BLaER1 treated with 17β-estradiol and CSF1 and Interleukin-3, amounts not matched to agents 10 nM and 100 nM (cell line): ENCODE measurements at regions not wholly inside any gene's neighbourhood (a gene's known extent, or its start where the extent isn't known, plus 50 kb on each side); places are given as distances from the start of the nearest gene placed in this dataset.
"Not testable (repeated sequence)": the region's sequence is repeated elsewhere in the genome, so short reads cannot be mapped to it uniquely, and the experiment has no call there.

Experiments
- H3K27ac ChIP-seq, 11 experiments: shearing (Covaris generic); formaldehyde crosslinking; 2 replicates each; pipeline ENCODE4 v1.8.1; 2022
- H3K27me3 ChIP-seq, 11 experiments: shearing (Covaris generic); formaldehyde crosslinking; 2 replicates each; pipeline ENCODE4 v1.8.1; 2022
- H3K36me3 ChIP-seq, 11 experiments: shearing (Covaris generic); formaldehyde crosslinking; 2 replicates each; pipeline ENCODE4 v1.8.1; 2022
- H3K4me1 ChIP-seq, 10 experiments: shearing (Covaris generic); formaldehyde crosslinking; 2 replicates each; pipeline ENCODE4 v1.8.1; 2022
- H3K4me2 ChIP-seq, 11 experiments: shearing (Covaris generic); formaldehyde crosslinking; 2 replicates each; pipeline ENCODE4 v1.8.1; 2022
- H3K4me3 ChIP-seq, 10 experiments: shearing (Covaris generic); formaldehyde crosslinking; 2 replicates each; pipeline ENCODE4 v1.8.1; 2022
- H3K9ac ChIP-seq, 11 experiments: shearing (Covaris generic); formaldehyde crosslinking; 2 replicates each; pipeline ENCODE4 v1.8.1; 2022
- H3K9me3 ChIP-seq, 11 experiments: shearing (Covaris generic); formaldehyde crosslinking; replicated peaks in 1 of 11; 2 replicates each; pipeline ENCODE4 v1.8.1; 2022
- H4K20me1 ChIP-seq, 11 experiments: shearing (Covaris generic); formaldehyde crosslinking; 2 replicates each; pipeline ENCODE4 v1.8.1; 2022
- Cebpa-rat ChIP-seq, 11 experiments: shearing (Covaris generic); IDR thresholded peaks; 2 replicates each; pipeline ENCODE4 v1.8.1; 2022

GRCh38 chr9:2377834-2378233 is 243.8 kb upstream of the VLDLR start:
- H3K4me2 ChIP-seq = no peak overlapping the region
- H3K36me3 ChIP-seq = no peaks in the 10 kb centered on the region; a peak in 1 of 22 replicates
- H3K27ac ChIP-seq = no peak overlapping the region
- no peaks in the 10 kb centered on the region for H4K20me1 ChIP-seq
- no peak for TF ChIP-seq Cebpa-rat (IDR thresholded peaks at IDR 0.05)
- H3K9ac ChIP-seq = no peak overlapping the region
- H3K27me3 ChIP-seq = no peaks in the 10 kb centered on the region
- peaks cover 27 to 32% (median 29%) of the 10 kb centered on the region in 11 experiments; a peak in 21 of 22 replicates for H3K9me3 ChIP-seq
- no peaks in the 10 kb centered on the region for H3K4me1 ChIP-seq
- no peak overlapping the region for H3K4me3 ChIP-seq

- Histone ChIP-seq H3K9ac (no peak overlapping the region), H3K4me1 (no peaks in the 10 kb centered on the region)
These were observed 243.3 kb upstream of the VLDLR start for GRCh38 chr9:2378266-2378665.

GRCh38 chr9:2378816-2379215 is 242.8 kb upstream of the VLDLR start:
- no peak overlapping the region for H3K27ac ChIP-seq
- no peak overlapping the region for H3K9ac ChIP-seq
- no peak for TF ChIP-seq Cebpa-rat (IDR thresholded peaks at IDR 0.05)
- no peak overlapping the region for H3K4me2 ChIP-seq
- no peaks in the 10 kb centered on the region; a peak in 1 of 22 replicates for H3K36me3 ChIP-seq
- no peak overlapping the region for H3K4me3 ChIP-seq
- no peaks in the 10 kb centered on the region for H3K27me3 ChIP-seq
- H3K9me3 ChIP-seq = peaks cover 18 to 25% (median 22%) of the 10 kb centered on the region in 11 experiments; a peak in 21 of 22 replicates
- no peaks in the 10 kb centered on the region for H3K4me1 ChIP-seq
- no peaks in the 10 kb centered on the region for H4K20me1 ChIP-seq

More at GRCh38 chr9:2378266-2378665, 243.3 kb upstream of the VLDLR start:
- peaks cover 23 to 28% (median 27%) of the 10 kb centered on the region in 11 experiments; a peak in 21 of 22 replicates for H3K9me3 ChIP-seq
- TF ChIP-seq Cebpa-rat (IDR thresholded peaks at IDR 0.05) = no peak
- H3K27me3 ChIP-seq = no peaks in the 10 kb centered on the region
- H4K20me1 ChIP-seq = no peaks in the 10 kb centered on the region
- H3K27ac ChIP-seq = no peak overlapping the region
- no peak overlapping the region for H3K4me3 ChIP-seq
- no peak overlapping the region for H3K4me2 ChIP-seq
- no peaks in the 10 kb centered on the region; a peak in 1 of 22 replicates for H3K36me3 ChIP-seq

- no peak overlapping the region for H3K4me2 ChIP-seq
- H3K9ac ChIP-seq = no peak overlapping the region
- peaks cover 0 to 8% (median 0%) of the 10 kb centered on the region in 10 experiments; a peak in 6 of 20 replicates for H3K4me1 ChIP-seq
- H3K36me3 ChIP-seq = 0 out of 22 replicates have a peak, but pooled peaks cover 0 to 3% (median 0%) of the 10 kb centered on the region in 11 experiments
- H3K4me3 ChIP-seq = no peak overlapping the region
- H3K27ac ChIP-seq = no peak overlapping the region
- H3K27me3 ChIP-seq = no peaks in the 10 kb centered on the region
- H4K20me1 ChIP-seq = no peaks in the 10 kb centered on the region
- TF ChIP-seq Cebpa-rat (IDR thresholded peaks at IDR 0.05) = no peak
- H3K9me3 ChIP-seq = peaks cover 7 to 20% (median 15%) of the 10 kb centered on the region in 11 experiments; a peak in 21 of 22 replicates
These were observed 236.8 kb upstream of the VLDLR start for GRCh38 chr9:2384741-2385140.

GRCh38 chr9:2385746-2386145 is 235.8 kb upstream of the VLDLR start:
- H3K4me1 ChIP-seq = peaks cover 0 to 13% (median 0%) of the 10 kb centered on the region in 10 experiments; a peak in 6 of 20 replicates
- no peak overlapping the region for H3K27ac ChIP-seq

GRCh38 chr9:2386566-2386965 is 235.0 kb upstream of the VLDLR start:
- H3K4me1 ChIP-seq = peaks cover 0 to 13% (median 0%) of the 10 kb centered on the region in 10 experiments; a peak in 6 of 20 replicates
- no peaks in the 10 kb centered on the region for H3K27me3 ChIP-seq
- peaks cover 7 to 24% (median 15%) of the 10 kb centered on the region in 11 experiments; a peak in 21 of 22 replicates for H3K9me3 ChIP-seq
- no peak overlapping the region for H3K4me2 ChIP-seq
- no peak overlapping the region for H3K4me3 ChIP-seq
- 0 out of 22 replicates have a peak, but pooled peaks cover 0 to 3% (median 0%) of the 10 kb centered on the region in 11 experiments for H3K36me3 ChIP-seq
- TF ChIP-seq Cebpa-rat (IDR thresholded peaks at IDR 0.05) = no peak
- no peaks in the 10 kb centered on the region for H4K20me1 ChIP-seq
- no peak overlapping the region for H3K27ac ChIP-seq
- no peak overlapping the region for H3K9ac ChIP-seq

More at GRCh38 chr9:2385746-2386145, 235.8 kb upstream of the VLDLR start:
- Histone ChIP-seq H3K27me3 (no peaks in the 10 kb centered on the region), H3K4me3 (no peak overlapping the region), H4K20me1 (no peaks in the 10 kb centered on the region), H3K4me2 (no peak overlapping the region), H3K36me3 (0 out of 22 replicates have a peak, but pooled peaks cover 0 to 3% (median 0%) of the 10 kb centered on the region in 11 experiments), H3K9me3 (peaks cover 7 to 24% (median 15%) of the 10 kb centered on the region in 11 experiments; a peak in 21 of 22 replicates), H3K9ac (no peak overlapping the region)
- TF ChIP-seq Cebpa-rat (IDR thresholded peaks at IDR 0.05) = no peak

- Histone ChIP-seq H3K4me1 (peaks cover 0 to 13% (median 0%) of the 10 kb centered on the region in 10 experiments; a peak in 6 of 20 replicates), H3K27ac (no peak overlapping the region), H3K9ac (no peak overlapping the region), H3K4me2 (no peak overlapping the region), H4K20me1 (no peaks in the 10 kb centered on the region), H3K4me3 (no peak overlapping the region), H3K27me3 (no peaks in the 10 kb centered on the region), H3K9me3 (peaks cover 7 to 24% (median 15%) of the 10 kb centered on the region in 11 experiments; a peak in 21 of 22 replicates), H3K36me3 (0 out of 22 replicates have a peak, but pooled peaks cover 0 to 3% (median 0%) of the 10 kb centered on the region in 11 experiments)
- TF ChIP-seq Cebpa-rat (IDR thresholded peaks at IDR 0.05) = no peak
These were observed 234.4 kb upstream of the VLDLR start for GRCh38 chr9:2387166-2387565.

- no peak for TF ChIP-seq Cebpa-rat (IDR thresholded peaks at IDR 0.05)
- Histone ChIP-seq H3K9me3 (peaks cover 7 to 30% (median 21%) of the 10 kb centered on the region in 11 experiments; a peak in 21 of 22 replicates), H3K9ac (no peak overlapping the region), H3K4me2 (peak overlapping the region in 3 of 11 experiments; percentile 2 to 32 (median 3); a peak in 3 of 22 replicates), H3K27ac (no peak overlapping the region), H3K27me3 (no peaks in the 10 kb centered on the region), H3K4me3 (no peak overlapping the region), H4K20me1 (no peaks in the 10 kb centered on the region), H3K4me1 (peaks cover 0 to 13% (median 0%) of the 10 kb centered on the region in 10 experiments; a peak in 6 of 20 replicates), H3K36me3 (0 out of 22 replicates have a peak, but pooled peaks cover 0 to 3% (median 0%) of the 10 kb centered on the region in 11 experiments)
These were observed 232.2 kb upstream of the VLDLR start for GRCh38 chr9:2389404-2389803.

GRCh38 chr9:2390028-2390427 is 231.6 kb upstream of the VLDLR start:
- Histone ChIP-seq H3K4me1 (peaks cover 0 to 13% (median 0%) of the 10 kb centered on the region in 10 experiments; a peak in 6 of 20 replicates), H3K4me2 (peak overlapping the region in 1 of 11 experiments; percentile 2; a peak in 1 of 22 replicates), H3K4me3 (no peak overlapping the region), H3K27me3 (no peaks in the 10 kb centered on the region), H3K9ac (no peak overlapping the region), H3K27ac (no peak overlapping the region), H3K36me3 (0 out of 22 replicates have a peak, but pooled peaks cover 0 to 3% (median 0%) of the 10 kb centered on the region in 11 experiments), H3K9me3 (peaks cover 7 to 30% (median 21%) of the 10 kb centered on the region in 11 experiments; a peak in 21 of 22 replicates), H4K20me1 (no peaks in the 10 kb centered on the region)
- TF ChIP-seq Cebpa-rat (IDR thresholded peaks at IDR 0.05) = no peak

GRCh38 chr9:2391509-2392132 is 230.0 kb upstream of the VLDLR start:
- H4K20me1 ChIP-seq, H3K4me3 ChIP-seq, H3K9ac ChIP-seq, H3K27me3 ChIP-seq, H3K27ac ChIP-seq, H3K36me3 ChIP-seq, H3K4me2 ChIP-seq: not testable (repeated sequence)
- H3K4me1 ChIP-seq = peaks cover 0 to 13% (median 0%) of the 10 kb centered on the region in 10 experiments; a peak in 6 of 20 replicates
- peaks cover 7 to 30% (median 21%) of the 10 kb centered on the region in 11 experiments; a peak in 21 of 22 replicates for H3K9me3 ChIP-seq

GRCh38 chr9:2394087-2394741 is 227.4 kb upstream of the VLDLR start:
- H3K4me1 ChIP-seq = not testable (repeated sequence)

More at GRCh38 chr9:2394087-2394741, 227.4 kb upstream of the VLDLR start:
- not testable (repeated sequence) for H3K4me3 ChIP-seq, H3K36me3 ChIP-seq, H3K27me3 ChIP-seq, H4K20me1 ChIP-seq, H3K9ac ChIP-seq, H3K4me2 ChIP-seq, H3K27ac ChIP-seq
- H3K9me3 ChIP-seq = peaks cover 8 to 30% (median 21%) of the 10 kb centered on the region in 11 experiments; a peak in 20 of 22 replicates
